ENCODE measurements at regions not wholly inside any gene's neighbourhood (a gene's known extent, or its start where the extent isn't known, plus 50 kb on each side); places are given as distances from the start of the nearest gene placed in this dataset.

DNA sequence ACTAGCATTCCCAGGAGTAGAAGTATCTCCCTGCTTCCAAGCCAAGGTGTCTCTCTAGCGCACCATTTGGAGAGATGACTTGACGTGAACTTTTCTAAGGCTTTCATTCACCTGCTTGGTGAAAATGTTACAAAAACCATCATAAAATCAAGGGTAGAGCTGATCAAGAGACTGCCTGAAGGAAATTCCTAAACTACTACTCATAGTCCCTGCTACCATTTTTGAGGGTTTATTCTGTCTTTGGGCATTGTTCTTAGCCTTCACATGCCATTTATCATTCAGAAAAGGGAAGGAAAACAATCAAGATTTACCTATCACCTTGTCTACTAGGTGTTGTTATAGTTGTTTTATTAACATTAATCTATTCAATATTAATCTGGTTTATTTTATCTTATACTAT is 525.8 kb downstream of the NTRK3 start:
- Histone ChIP-seq H3K4me3 (replicated peaks; ENCODE audit: insufficient read depth, low read length) (no peak overlapping the region), H3K27me3 (ENCODE audit: insufficient read depth, poor library complexity, severe bottlenecking) (no peaks in the 10 kb centered on the region), H3K27ac (replicated peaks) (no peak overlapping the region)
- DNase-seq (ENCODE audit: low read depth in 1 of 2, low spot score in 1 of 2) = no peak
- TF ChIP-seq SPI1 (IDR thresholded peaks at IDR 0.05; ENCODE audit: borderline replicate concordance, low read depth) (no peak), GABPA (IDR thresholded peaks at IDR 0.05; ENCODE audit: low read depth) (no peak), POLR2AphosphoS5 (IDR thresholded peaks at IDR 0.05; ENCODE audit: low read depth) (no peak)
- TF ChIP-seq, protein P1, sequence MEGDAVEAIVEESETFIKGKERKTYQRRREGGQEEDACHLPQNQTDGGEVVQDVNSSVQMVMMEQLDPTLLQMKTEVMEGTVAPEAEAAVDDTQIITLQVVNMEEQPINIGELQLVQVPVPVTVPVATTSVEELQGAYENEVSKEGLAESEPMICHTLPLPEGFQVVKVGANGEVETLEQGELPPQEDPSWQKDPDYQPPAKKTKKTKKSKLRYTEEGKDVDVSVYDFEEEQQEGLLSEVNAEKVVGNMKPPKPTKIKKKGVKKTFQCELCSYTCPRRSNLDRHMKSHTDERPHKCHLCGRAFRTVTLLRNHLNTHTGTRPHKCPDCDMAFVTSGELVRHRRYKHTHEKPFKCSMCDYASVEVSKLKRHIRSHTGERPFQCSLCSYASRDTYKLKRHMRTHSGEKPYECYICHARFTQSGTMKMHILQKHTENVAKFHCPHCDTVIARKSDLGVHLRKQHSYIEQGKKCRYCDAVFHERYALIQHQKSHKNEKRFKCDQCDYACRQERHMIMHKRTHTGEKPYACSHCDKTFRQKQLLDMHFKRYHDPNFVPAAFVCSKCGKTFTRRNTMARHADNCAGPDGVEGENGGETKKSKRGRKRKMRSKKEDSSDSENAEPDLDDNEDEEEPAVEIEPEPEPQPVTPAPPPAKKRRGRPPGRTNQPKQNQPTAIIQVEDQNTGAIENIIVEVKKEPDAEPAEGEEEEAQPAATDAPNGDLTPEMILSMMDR (IDR thresholded peaks at IDR 0.05; ENCODE audit: insufficient read depth, low read length) = no peak
- TF ChIP-seq, protein P2, sequence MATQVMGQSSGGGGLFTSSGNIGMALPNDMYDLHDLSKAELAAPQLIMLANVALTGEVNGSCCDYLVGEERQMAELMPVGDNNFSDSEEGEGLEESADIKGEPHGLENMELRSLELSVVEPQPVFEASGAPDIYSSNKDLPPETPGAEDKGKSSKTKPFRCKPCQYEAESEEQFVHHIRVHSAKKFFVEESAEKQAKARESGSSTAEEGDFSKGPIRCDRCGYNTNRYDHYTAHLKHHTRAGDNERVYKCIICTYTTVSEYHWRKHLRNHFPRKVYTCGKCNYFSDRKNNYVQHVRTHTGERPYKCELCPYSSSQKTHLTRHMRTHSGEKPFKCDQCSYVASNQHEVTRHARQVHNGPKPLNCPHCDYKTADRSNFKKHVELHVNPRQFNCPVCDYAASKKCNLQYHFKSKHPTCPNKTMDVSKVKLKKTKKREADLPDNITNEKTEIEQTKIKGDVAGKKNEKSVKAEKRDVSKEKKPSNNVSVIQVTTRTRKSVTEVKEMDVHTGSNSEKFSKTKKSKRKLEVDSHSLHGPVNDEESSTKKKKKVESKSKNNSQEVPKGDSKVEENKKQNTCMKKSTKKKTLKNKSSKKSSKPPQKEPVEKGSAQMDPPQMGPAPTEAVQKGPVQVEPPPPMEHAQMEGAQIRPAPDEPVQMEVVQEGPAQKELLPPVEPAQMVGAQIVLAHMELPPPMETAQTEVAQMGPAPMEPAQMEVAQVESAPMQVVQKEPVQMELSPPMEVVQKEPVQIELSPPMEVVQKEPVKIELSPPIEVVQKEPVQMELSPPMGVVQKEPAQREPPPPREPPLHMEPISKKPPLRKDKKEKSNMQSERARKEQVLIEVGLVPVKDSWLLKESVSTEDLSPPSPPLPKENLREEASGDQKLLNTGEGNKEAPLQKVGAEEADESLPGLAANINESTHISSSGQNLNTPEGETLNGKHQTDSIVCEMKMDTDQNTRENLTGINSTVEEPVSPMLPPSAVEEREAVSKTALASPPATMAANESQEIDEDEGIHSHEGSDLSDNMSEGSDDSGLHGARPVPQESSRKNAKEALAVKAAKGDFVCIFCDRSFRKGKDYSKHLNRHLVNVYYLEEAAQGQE (IDR thresholded peaks at IDR 0.05; ENCODE audit: insufficient replicate concordance, low read depth) = no peak

- H3K27ac ChIP-seq (replicated peaks) = no peak overlapping the region
- no peak for DNase-seq (ENCODE audit: low read depth in 1 of 2, low spot score in 1 of 2)
- H3K4me3 ChIP-seq (replicated peaks; ENCODE audit: insufficient read depth, low read length) = no peak overlapping the region
- H3K27me3 ChIP-seq (ENCODE audit: insufficient read depth, poor library complexity, severe bottlenecking) = no peaks in the 10 kb centered on the region
- TF ChIP-seq, protein P1 (IDR thresholded peaks at IDR 0.05; ENCODE audit: insufficient read depth, low read length) = no peak
- no peak for TF ChIP-seq SPI1 (IDR thresholded peaks at IDR 0.05; ENCODE audit: borderline replicate concordance, low read depth)
- TF ChIP-seq, protein P2 (IDR thresholded peaks at IDR 0.05; ENCODE audit: insufficient replicate concordance, low read depth) = no peak
- TF ChIP-seq POLR2AphosphoS5 (IDR thresholded peaks at IDR 0.05; ENCODE audit: low read depth) = no peak
- no peak for TF ChIP-seq GABPA (IDR thresholded peaks at IDR 0.05; ENCODE audit: low read depth)
Measured at GRCh38 chr15:87728998-87729397, 527.5 kb downstream of the NTRK3 start.

GRCh38 chr15:87727073-87727472 is 529.5 kb downstream of the NTRK3 start:
- TF ChIP-seq, protein P2 (IDR thresholded peaks at IDR 0.05; ENCODE audit: insufficient replicate concordance, low read depth) = no peak
- TF ChIP-seq, protein P1 (IDR thresholded peaks at IDR 0.05; ENCODE audit: insufficient read depth, low read length) = no peak
- no peak for DNase-seq (ENCODE audit: low read depth in 1 of 2, low spot score in 1 of 2)
- Histone ChIP-seq H3K27me3 (ENCODE audit: insufficient read depth, poor library complexity, severe bottlenecking) (no peaks in the 10 kb centered on the region), H3K27ac (replicated peaks) (no peak overlapping the region), H3K4me3 (replicated peaks; ENCODE audit: insufficient read depth, low read length) (no peak overlapping the region)

Data from HL-60 (cell line).